Stimulated activated CD8-positive, alpha-beta memory T cell treated with anti-CD3 and anti-CD28 coated beads, Interleukin-15, amount 100 ng/mL, for 24 hours (primary cell): ENCODE measurements at regions not wholly inside any gene's neighbourhood (a gene's known extent, or its start where the extent isn't known, plus 50 kb on each side); places are given as distances from the start of the nearest gene placed in this dataset.
"Not testable (repeated sequence)": the region's sequence is repeated elsewhere in the genome, so short reads cannot be mapped to it uniquely, and the experiment has no call there.

ENCODE experiments used
- DNase-seq: peaks from one replicate; pipeline ENCODE4 v3.0.0-alpha.2; 2020; ENCODE audit warnings: low read depth

- DNase-seq, result peak; percentile 58
These were observed 208.4 kb downstream of the TPST1 start for GRCh38 chr7:66413379-66414114.

- DNase-seq, result no peak
These were observed 210.6 kb downstream of the TPST1 start for GRCh38 chr7:66415659-66416265.

- no peak for DNase-seq
These were observed 210.1 kb upstream of the KCTD7 start for GRCh38 chr7:66418537-66418936.

GRCh38 chr7:66419210-66419609 lies 209.5 kb upstream of the KCTD7 start:
- no peak for DNase-seq

GRCh38 chr7:66421830-66422475 lies 206.7 kb upstream of the KCTD7 start:
- no peak for DNase-seq

- DNase-seq, result no peak
These were observed 205.0 kb upstream of the KCTD7 start for GRCh38 chr7:66423729-66424128.

- no peak for DNase-seq
These were observed 202.3 kb upstream of the KCTD7 start for GRCh38 chr7:66426332-66426731.

- no peak for DNase-seq
These were observed 201.7 kb upstream of the KCTD7 start for GRCh38 chr7:66426996-66427395.

GRCh38 chr7:66427956-66428355 lies 200.7 kb upstream of the KCTD7 start:
- no peak for DNase-seq

GRCh38 chr7:66429498-66430163 lies 199.1 kb upstream of the KCTD7 start:
- no peak for DNase-seq

GRCh38 chr7:66430164-66430545 lies 198.5 kb upstream of the KCTD7 start:
- no peak for DNase-seq

GRCh38 chr7:66438703-66439405 lies 189.8 kb upstream of the KCTD7 start:
- DNase-seq, result not testable (repeated sequence)

- DNase-seq, result no peak
These were observed 186.3 kb upstream of the KCTD7 start for GRCh38 chr7:66442385-66442784.

- DNase-seq, result no peak
These were observed 184.7 kb upstream of the KCTD7 start for GRCh38 chr7:66443946-66444345.

GRCh38 chr7:66447007-66447406 lies 181.7 kb upstream of the KCTD7 start:
- DNase-seq, result not testable (repeated sequence)

GRCh38 chr7:66450814-66451213 lies 177.9 kb upstream of the KCTD7 start:
- not testable (repeated sequence) for DNase-seq

- not testable (repeated sequence) for DNase-seq
These were observed 177.0 kb upstream of the KCTD7 start for GRCh38 chr7:66451713-66452112.

- no peak for DNase-seq
These were observed 176.5 kb upstream of the KCTD7 start for GRCh38 chr7:66452165-66452564.

- no peak for DNase-seq
These were observed 175.3 kb upstream of the KCTD7 start for GRCh38 chr7:66453340-66453739.

GRCh38 chr7:66454600-66455225 lies 174.0 kb upstream of the KCTD7 start:
- DNase-seq, result no peak

- DNase-seq, result not testable (repeated sequence)
These were observed 173.2 kb upstream of the KCTD7 start for GRCh38 chr7:66455432-66455831.

GRCh38 chr7:66456431-66456830 lies 172.2 kb upstream of the KCTD7 start:
- not testable (repeated sequence) for DNase-seq
